Head of caudate nucleus (tissue), 42 donors: ENCODE measurements at regions not wholly inside any gene's neighbourhood (a gene's known extent, or its start where the extent isn't known, plus 50 kb on each side); places are given as distances from the start of the nearest gene placed in this dataset.
"Not testable (repeated sequence)": the region's sequence is repeated elsewhere in the genome, so short reads cannot be mapped to it uniquely, and the experiment has no call there.

Experiments used
- DNase-seq, 42 donors: peaks; one replicate each; pipeline versions ENCODE4 v3.0.0 to v3.0.0-alpha.2; 2020 to 2021; ENCODE audit warnings: mixed read lengths in 7 of 42
- intact Hi-C: fragments of 100-400 bp; cut with DNase I; formaldehyde crosslinking; loops from one replicate; pipeline ENCODE4 v1.15.0; 2022

- DNase-seq: no peak
- intact Hi-C loops: no loop called here
These were observed 112.5 kb downstream of the EFEMP1 start for GRCh38 chr2:55811048-55811447.

- no peak for DNase-seq
- intact Hi-C loops: no loop called here
These were observed 113.0 kb downstream of the EFEMP1 start for GRCh38 chr2:55810622-55811020.

- intact Hi-C loops: no loop called here
- DNase-seq: no peak
These were observed 113.5 kb downstream of the EFEMP1 start for GRCh38 chr2:55809875-55810621.

- no peak for DNase-seq
- intact Hi-C loops: no loop called here
These were observed 114.3 kb upstream of the PNPT1 start for GRCh38 chr2:55807900-55808299.

- intact Hi-C loops: no loop called here
These were observed 112.0 kb upstream of the PNPT1 start for GRCh38 chr2:55805686-55806085.

GRCh38 chr2:55804535-55804934, 110.9 kb upstream of the PNPT1 start:
- intact Hi-C loops: no loop called here
- peak in 40 of 42 donors; percentile 11 to 76 (median 46) for DNase-seq

More at GRCh38 chr2:55805686-55806085, 112.0 kb upstream of the PNPT1 start:
- peak in 27 of 42 donors; percentile 6 to 64 (median 32) for DNase-seq

GRCh38 chr2:55802067-55802466, 108.4 kb upstream of the PNPT1 start:
- intact Hi-C loops: no loop called here
- no peak for DNase-seq

GRCh38 chr2:55801436-55801835, 107.8 kb upstream of the PNPT1 start:
- intact Hi-C loops: no loop called here
- no peak for DNase-seq

- intact Hi-C loops, DNase-seq: not testable (repeated sequence)
These were observed 106.0 kb upstream of the PNPT1 start for GRCh38 chr2:55799624-55800023.

- no peak for DNase-seq
- intact Hi-C loops: no loop called here
These were observed 102.5 kb upstream of the PNPT1 start for GRCh38 chr2:55796121-55796520.

GRCh38 chr2:55793602-55794001, 100.0 kb upstream of the PNPT1 start:
- DNase-seq: not testable (repeated sequence)

GRCh38 chr2:55786280-55786679, 92.6 kb upstream of the PNPT1 start:
- peak in 1 of 42 donors; percentile 11 for DNase-seq
- intact Hi-C loops: no loop called here

More at GRCh38 chr2:55793602-55794001, 100.0 kb upstream of the PNPT1 start:
- intact Hi-C loops: not testable (repeated sequence)

GRCh38 chr2:55783751-55784150, 90.1 kb upstream of the PNPT1 start:
- intact Hi-C loops, DNase-seq: not testable (repeated sequence)

GRCh38 chr2:55782528-55783173, 89.0 kb upstream of the PNPT1 start:
- intact Hi-C loops: no loop called here
- DNase-seq: no peak

- intact Hi-C loops: no loop called here
These were observed 87.9 kb upstream of the PNPT1 start for GRCh38 chr2:55781542-55781941.

GRCh38 chr2:55780697-55781096, 87.1 kb upstream of the PNPT1 start:
- intact Hi-C loops: no loop called here
- no peak for DNase-seq

More at GRCh38 chr2:55781542-55781941, 87.9 kb upstream of the PNPT1 start:
- no peak for DNase-seq

GRCh38 chr2:55779459-55780421, 86.1 kb upstream of the PNPT1 start:
- intact Hi-C loops: no loop called here
- no peak for DNase-seq

GRCh38 chr2:55776966-55777365, 83.3 kb upstream of the PNPT1 start:
- intact Hi-C loops: no loop called here
- no peak for DNase-seq

GRCh38 chr2:55776479-55776878, 82.8 kb upstream of the PNPT1 start:
- no peak for DNase-seq
- intact Hi-C loops: no loop called here

GRCh38 chr2:55775828-55776227, 82.2 kb upstream of the PNPT1 start:
- no peak for DNase-seq
- intact Hi-C loops: no loop called here
